Ishikawa (cell line): ENCODE measurements at regions not wholly inside any gene's neighbourhood (a gene's known extent, or its start where the extent isn't known, plus 50 kb on each side); places are given as distances from the start of the nearest gene placed in this dataset.

Source experiments
- CEBPB ChIP-seq: IDR thresholded peaks from 2 replicates; pipeline ENCODE4 v1.6.1; 2012
- CREB1 ChIP-seq: IDR thresholded peaks from 2 replicates; pipeline ENCODE4 v1.6.1; 2012; ENCODE audit warnings: low read depth
- EGR1 ChIP-seq: IDR thresholded peaks from 2 replicates; pipeline ENCODE4 v1.6.1; 2012
- EP300 ChIP-seq: IDR thresholded peaks from 2 replicates; pipeline ENCODE4 v1.6.1; 2012; ENCODE audit warnings: borderline replicate concordance
- FOXM1 ChIP-seq: IDR thresholded peaks from 2 replicates; pipeline ENCODE4 v1.6.1; 2012; ENCODE audit warnings: low read depth, borderline replicate concordance
- NFIC ChIP-seq: IDR thresholded peaks from 2 replicates; pipeline ENCODE4 v1.6.1; 2012
- RAD21 ChIP-seq: IDR thresholded peaks from 2 replicates; pipeline ENCODE4 v1.6.1; 2012; ENCODE audit warnings: low read depth
- TAF1 ChIP-seq: IDR thresholded peaks from 2 replicates; pipeline ENCODE4 v1.6.1; 2012; ENCODE audit warnings: low read depth, mild to moderate bottlenecking
- TCF12 ChIP-seq: IDR thresholded peaks from 2 replicates; pipeline ENCODE4 v1.6.1; 2012; ENCODE audit warnings: low read depth
- TEAD4 ChIP-seq: IDR thresholded peaks from 2 replicates; pipeline ENCODE4 v1.6.1; 2012
- YY1 ChIP-seq: IDR thresholded peaks from 2 replicates; pipeline ENCODE4 v1.6.1; 2012; ENCODE audit warnings: low read depth
- ZBTB7A ChIP-seq: IDR thresholded peaks from 2 replicates; pipeline ENCODE4 v1.6.1; 2012; ENCODE audit warnings: low read depth
- TF ChIP-seq, protein P1 (sequence below): IDR thresholded peaks from 2 replicates; pipeline ENCODE4 v1.6.1; 2012
- TF ChIP-seq, protein P2 (sequence below): IDR thresholded peaks from 2 replicates; pipeline ENCODE4 v1.6.1; 2012; ENCODE audit warnings: low read depth, mild to moderate bottlenecking
- TF ChIP-seq, protein P3 (sequence below): IDR thresholded peaks from 2 replicates; pipeline ENCODE4 v1.6.1; 2012

DNA sequence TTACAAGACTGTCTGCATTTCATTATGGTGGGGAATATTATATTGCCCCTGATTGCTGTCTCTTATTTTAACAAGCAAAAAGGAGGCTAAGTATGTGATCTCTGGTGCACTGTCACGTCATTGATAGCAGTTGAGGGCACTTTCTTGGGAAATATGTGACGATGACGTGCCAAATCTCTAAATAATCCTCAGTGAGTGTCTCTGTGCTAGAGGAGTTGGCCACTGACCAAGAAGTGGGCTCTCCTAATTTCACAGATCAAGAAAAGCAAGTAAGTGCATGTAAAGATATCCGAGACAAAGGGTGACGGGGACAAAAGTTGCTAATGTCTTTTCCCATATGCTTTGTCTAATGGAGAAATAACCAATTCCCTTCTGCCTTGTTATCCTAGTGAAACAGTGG lies 487.4 kb upstream of the TENM3 start:
- TF ChIP-seq EGR1: no peak
- TF ChIP-seq, protein P1, sequence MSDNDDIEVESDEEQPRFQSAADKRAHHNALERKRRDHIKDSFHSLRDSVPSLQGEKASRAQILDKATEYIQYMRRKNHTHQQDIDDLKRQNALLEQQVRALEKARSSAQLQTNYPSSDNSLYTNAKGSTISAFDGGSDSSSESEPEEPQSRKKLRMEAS: no peak
- no peak for TF ChIP-seq FOXM1
- TF ChIP-seq TAF1: no peak
- TF ChIP-seq EP300: no peak
- TF ChIP-seq, protein P2, sequence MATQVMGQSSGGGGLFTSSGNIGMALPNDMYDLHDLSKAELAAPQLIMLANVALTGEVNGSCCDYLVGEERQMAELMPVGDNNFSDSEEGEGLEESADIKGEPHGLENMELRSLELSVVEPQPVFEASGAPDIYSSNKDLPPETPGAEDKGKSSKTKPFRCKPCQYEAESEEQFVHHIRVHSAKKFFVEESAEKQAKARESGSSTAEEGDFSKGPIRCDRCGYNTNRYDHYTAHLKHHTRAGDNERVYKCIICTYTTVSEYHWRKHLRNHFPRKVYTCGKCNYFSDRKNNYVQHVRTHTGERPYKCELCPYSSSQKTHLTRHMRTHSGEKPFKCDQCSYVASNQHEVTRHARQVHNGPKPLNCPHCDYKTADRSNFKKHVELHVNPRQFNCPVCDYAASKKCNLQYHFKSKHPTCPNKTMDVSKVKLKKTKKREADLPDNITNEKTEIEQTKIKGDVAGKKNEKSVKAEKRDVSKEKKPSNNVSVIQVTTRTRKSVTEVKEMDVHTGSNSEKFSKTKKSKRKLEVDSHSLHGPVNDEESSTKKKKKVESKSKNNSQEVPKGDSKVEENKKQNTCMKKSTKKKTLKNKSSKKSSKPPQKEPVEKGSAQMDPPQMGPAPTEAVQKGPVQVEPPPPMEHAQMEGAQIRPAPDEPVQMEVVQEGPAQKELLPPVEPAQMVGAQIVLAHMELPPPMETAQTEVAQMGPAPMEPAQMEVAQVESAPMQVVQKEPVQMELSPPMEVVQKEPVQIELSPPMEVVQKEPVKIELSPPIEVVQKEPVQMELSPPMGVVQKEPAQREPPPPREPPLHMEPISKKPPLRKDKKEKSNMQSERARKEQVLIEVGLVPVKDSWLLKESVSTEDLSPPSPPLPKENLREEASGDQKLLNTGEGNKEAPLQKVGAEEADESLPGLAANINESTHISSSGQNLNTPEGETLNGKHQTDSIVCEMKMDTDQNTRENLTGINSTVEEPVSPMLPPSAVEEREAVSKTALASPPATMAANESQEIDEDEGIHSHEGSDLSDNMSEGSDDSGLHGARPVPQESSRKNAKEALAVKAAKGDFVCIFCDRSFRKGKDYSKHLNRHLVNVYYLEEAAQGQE: no peak
- no peak for TF ChIP-seq TCF12
- no peak for TF ChIP-seq CEBPB
- TF ChIP-seq, protein P3, sequence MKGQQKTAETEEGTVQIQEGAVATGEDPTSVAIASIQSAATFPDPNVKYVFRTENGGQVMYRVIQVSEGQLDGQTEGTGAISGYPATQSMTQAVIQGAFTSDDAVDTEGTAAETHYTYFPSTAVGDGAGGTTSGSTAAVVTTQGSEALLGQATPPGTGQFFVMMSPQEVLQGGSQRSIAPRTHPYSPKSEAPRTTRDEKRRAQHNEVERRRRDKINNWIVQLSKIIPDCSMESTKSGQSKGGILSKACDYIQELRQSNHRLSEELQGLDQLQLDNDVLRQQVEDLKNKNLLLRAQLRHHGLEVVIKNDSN: no peak
- TF ChIP-seq ZBTB7A: no peak
- no peak for TF ChIP-seq YY1
- TF ChIP-seq RAD21: no peak
- no peak for TF ChIP-seq NFIC
- no peak for TF ChIP-seq TEAD4
- TF ChIP-seq CREB1: no peak

DNA sequence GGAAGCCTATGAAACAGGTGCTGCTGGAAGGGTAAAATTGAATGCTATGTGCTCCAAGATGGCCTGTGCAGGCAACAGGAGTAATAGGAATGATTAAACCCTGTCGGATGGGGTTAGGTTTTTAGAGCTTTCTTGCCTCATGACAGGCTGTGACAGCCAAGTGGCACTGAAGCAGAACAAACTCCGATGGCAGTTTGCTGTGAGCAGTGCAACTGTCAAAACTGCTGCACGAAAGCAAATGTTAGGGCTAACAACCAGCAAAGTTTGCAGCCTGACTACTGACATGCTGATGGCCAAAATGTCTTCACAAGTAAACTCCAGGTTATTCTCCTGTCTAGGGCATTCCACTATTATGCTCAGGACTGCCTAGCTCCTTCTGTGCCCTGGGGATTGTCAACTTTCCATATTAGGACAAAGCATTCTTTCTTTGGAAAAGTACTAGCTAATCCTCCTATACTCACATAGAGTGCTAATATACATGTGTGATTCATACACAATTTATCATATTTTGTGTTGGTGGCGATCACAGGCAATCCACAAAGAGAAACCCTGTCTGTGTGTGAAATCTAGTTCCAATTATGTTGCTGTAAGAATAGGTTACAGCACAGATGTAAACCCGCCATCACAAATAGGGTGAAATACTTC lies 486.6 kb upstream of the TENM3 start:
- no peak for TF ChIP-seq CEBPB
- no peak for TF ChIP-seq NFIC
- TF ChIP-seq, protein P3: no peak
- TF ChIP-seq TEAD4: no peak

DNA sequence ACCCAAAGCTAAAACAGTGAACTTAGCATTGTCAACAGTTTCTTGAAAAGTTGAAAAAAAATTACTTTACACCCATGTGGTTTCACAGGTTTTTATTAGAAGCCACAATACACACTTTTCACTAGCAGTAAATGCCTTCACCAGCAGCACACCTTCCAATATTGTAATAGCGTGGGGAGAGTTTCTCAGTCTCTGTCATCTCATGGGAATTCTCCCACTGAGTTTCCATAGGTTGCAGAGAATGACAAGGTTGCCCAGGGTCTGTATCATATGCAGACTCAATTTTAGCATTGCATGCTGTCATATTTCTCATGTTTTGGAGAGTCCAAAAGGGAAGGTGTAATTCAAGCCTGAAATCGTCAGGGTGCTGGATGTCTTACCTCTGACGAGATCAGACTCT lies 486.1 kb upstream of the TENM3 start:
- TF ChIP-seq ZBTB7A: no peak
- TF ChIP-seq EGR1: no peak
- TF ChIP-seq YY1: no peak
- no peak for TF ChIP-seq TCF12
- TF ChIP-seq TEAD4: no peak
- no peak for TF ChIP-seq RAD21
- TF ChIP-seq CREB1: no peak
- TF ChIP-seq EP300: no peak
- TF ChIP-seq, protein P2: no peak
- TF ChIP-seq, protein P1: no peak
- TF ChIP-seq FOXM1: no peak
- TF ChIP-seq, protein P3: no peak
- no peak for TF ChIP-seq NFIC
- no peak for TF ChIP-seq TAF1
- no peak for TF ChIP-seq CEBPB

- TF ChIP-seq, protein P1: no peak
- TF ChIP-seq, protein P2: no peak
- no peak for TF ChIP-seq CEBPB
- TF ChIP-seq TEAD4: no peak
- TF ChIP-seq EP300: no peak
- TF ChIP-seq EGR1: no peak
- TF ChIP-seq NFIC: no peak
- no peak for TF ChIP-seq TCF12
- no peak for TF ChIP-seq TAF1
Observed at GRCh38 chr4:181757910-181758660, 485.1 kb upstream of the TENM3 start.
